ENCODE measurements at regions not wholly inside any gene's neighbourhood (a gene's known extent, or its start where the extent isn't known, plus 50 kb on each side); places are given as distances from the start of the nearest gene placed in this dataset.

- no peak for TF ChIP-seq CTCF (conservative IDR thresholded peaks at IDR 0.05)
- no peak for TF ChIP-seq ZFX (IDR thresholded peaks at IDR 0.05)
Measured at GRCh38 chr1:213371525-213371846, 320.4 kb downstream of the RPS6KC1 start.
